Stimulated activated CD4-positive, alpha-beta T cell treated with anti-CD3 and anti-CD28 coated beads, Interleukin-1b, Interleukin-23, amount 100 ng/mL, for 48 hours (primary cell): ENCODE measurements at regions not wholly inside any gene's neighbourhood (a gene's known extent, or its start where the extent isn't known, plus 50 kb on each side); places are given as distances from the start of the nearest gene placed in this dataset.
"Not testable (repeated sequence)": the region's sequence is repeated elsewhere in the genome, so short reads cannot be mapped to it uniquely, and the experiment has no call there.

Experiments
- DNase-seq: peaks from one replicate; pipeline ENCODE4 v3.0.0-alpha.2; 2020

GRCh38 chr2:95728878-95729596 is 137.2 kb downstream of the TRIM43 start:
- peak; percentile 30 for DNase-seq

GRCh38 chr2:95729597-95729955 is 137.8 kb downstream of the TRIM43 start:
- no peak for DNase-seq

- DNase-seq, result peak; percentile 4
These were observed 139.0 kb downstream of the TRIM43 start for GRCh38 chr2:95730813-95731212.

- no peak for DNase-seq
These were observed 143.4 kb downstream of the TRIM43 start for GRCh38 chr2:95734976-95735890.

- no peak for DNase-seq
These were observed 146.5 kb downstream of the TRIM43 start for GRCh38 chr2:95738301-95738700.

GRCh38 chr2:95752126-95752525 is 160.3 kb downstream of the TRIM43 start:
- DNase-seq, result not testable (repeated sequence)

GRCh38 chr2:95753812-95754211 is 162.0 kb downstream of the TRIM43 start:
- DNase-seq, result not testable (repeated sequence)

- DNase-seq, result not testable (repeated sequence)
These were observed 162.4 kb downstream of the TRIM43 start for GRCh38 chr2:95754213-95754612.

- DNase-seq, result not testable (repeated sequence)
These were observed 163.2 kb downstream of the TRIM43 start for GRCh38 chr2:95754819-95755563.

- DNase-seq, result not testable (repeated sequence)
These were observed 164.3 kb downstream of the TRIM43 start for GRCh38 chr2:95755956-95756669.

- no peak for DNase-seq
These were observed 166.2 kb downstream of the TRIM43 start for GRCh38 chr2:95757988-95758387.

- no peak for DNase-seq
These were observed 167.9 kb downstream of the TRIM43 start for GRCh38 chr2:95759481-95760246.

- DNase-seq, result no peak
These were observed 169.2 kb downstream of the TRIM43 start for GRCh38 chr2:95760806-95761525.

GRCh38 chr2:95761556-95761955 is 169.8 kb downstream of the TRIM43 start:
- no peak for DNase-seq

- DNase-seq, result not testable (repeated sequence)
These were observed 170.5 kb downstream of the TRIM43 start for GRCh38 chr2:95762023-95763021.

GRCh38 chr2:95763074-95763473 is 171.3 kb downstream of the TRIM43 start:
- DNase-seq, result not testable (repeated sequence)

GRCh38 chr2:95764966-95765365 is 173.2 kb downstream of the TRIM43 start:
- not testable (repeated sequence) for DNase-seq

- DNase-seq, result not testable (repeated sequence)
These were observed 174.4 kb downstream of the TRIM43 start for GRCh38 chr2:95765925-95766910.
